Nephron (organoid): ENCODE measurements at regions not wholly inside any gene's neighbourhood (a gene's known extent, or its start where the extent isn't known, plus 50 kb on each side); places are given as distances from the start of the nearest gene placed in this dataset.

ENCODE experiments used
- H3K27ac Mint-ChIP-seq, 3 experiments: 2 replicates each; pipeline ENCODE4 v1.8.0; 2020; ENCODE audit warnings: mixed read lengths in 3 of 3, mild to moderate bottlenecking in 2 of 3, moderate library complexity in 1 of 3
- H3K27me3 Mint-ChIP-seq: 2 replicates; pipeline ENCODE4 v1.8.0; 2021; ENCODE audit warnings: low read depth, mild to moderate bottlenecking, moderate library complexity, mixed read lengths
- H3K36me3 Mint-ChIP-seq: 2 replicates; pipeline ENCODE4 v1.8.0; 2020; ENCODE audit warnings: low read depth, mixed read lengths
- H3K4me1 Mint-ChIP-seq: 2 replicates; pipeline ENCODE4 v1.8.0; 2020; ENCODE audit warnings: mixed read lengths
- H3K4me3 Mint-ChIP-seq, 3 experiments: 2 replicates each; pipeline ENCODE4 v1.8.0; 2020; ENCODE audit warnings: mild to moderate bottlenecking in 3 of 3, mixed read lengths in 3 of 3, moderate library complexity in 2 of 3
- H3K9me3 Mint-ChIP-seq: 2 replicates; pipeline ENCODE4 v1.8.0; 2020; ENCODE audit warnings: mixed read lengths
- TF ChIP-seq, protein P1 (sequence below), 3 experiments: fragments of 200-600 bp; sonication (generic); IDR thresholded peaks; one replicate each; pipeline ENCODE4 v1.5.0; 2021; ENCODE audit warnings: antibody characterized with exemption in 3 of 3; ENCODE audit not compliant: unreplicated experiment in 3 of 3

DNA sequence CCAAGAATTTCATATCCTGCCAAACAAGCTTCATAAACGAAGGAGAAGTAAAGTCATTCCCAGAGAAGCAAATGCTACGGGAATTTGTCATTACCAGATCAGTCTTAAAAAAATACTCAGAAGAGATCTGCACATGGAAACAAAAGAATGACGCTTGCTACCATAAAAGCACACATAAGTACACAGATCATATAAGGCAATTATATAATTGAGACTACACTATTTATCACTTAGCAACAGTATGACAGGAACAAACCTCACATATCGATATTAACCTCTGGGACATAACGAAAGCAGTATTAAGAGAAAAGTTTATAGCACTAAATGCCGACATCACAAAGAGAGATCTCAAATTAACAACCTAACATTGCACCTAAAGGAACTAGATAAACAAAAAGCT, 67.6 kb upstream of the TMEM200A start:
- Mint-ChIP-seq H3K27ac (no peak overlapping the region), H3K27me3 (no peaks in the 10 kb centered on the region)
- TF ChIP-seq, protein P1, sequence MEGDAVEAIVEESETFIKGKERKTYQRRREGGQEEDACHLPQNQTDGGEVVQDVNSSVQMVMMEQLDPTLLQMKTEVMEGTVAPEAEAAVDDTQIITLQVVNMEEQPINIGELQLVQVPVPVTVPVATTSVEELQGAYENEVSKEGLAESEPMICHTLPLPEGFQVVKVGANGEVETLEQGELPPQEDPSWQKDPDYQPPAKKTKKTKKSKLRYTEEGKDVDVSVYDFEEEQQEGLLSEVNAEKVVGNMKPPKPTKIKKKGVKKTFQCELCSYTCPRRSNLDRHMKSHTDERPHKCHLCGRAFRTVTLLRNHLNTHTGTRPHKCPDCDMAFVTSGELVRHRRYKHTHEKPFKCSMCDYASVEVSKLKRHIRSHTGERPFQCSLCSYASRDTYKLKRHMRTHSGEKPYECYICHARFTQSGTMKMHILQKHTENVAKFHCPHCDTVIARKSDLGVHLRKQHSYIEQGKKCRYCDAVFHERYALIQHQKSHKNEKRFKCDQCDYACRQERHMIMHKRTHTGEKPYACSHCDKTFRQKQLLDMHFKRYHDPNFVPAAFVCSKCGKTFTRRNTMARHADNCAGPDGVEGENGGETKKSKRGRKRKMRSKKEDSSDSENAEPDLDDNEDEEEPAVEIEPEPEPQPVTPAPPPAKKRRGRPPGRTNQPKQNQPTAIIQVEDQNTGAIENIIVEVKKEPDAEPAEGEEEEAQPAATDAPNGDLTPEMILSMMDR (IDR thresholded peaks at IDR 0.05; ENCODE audit: unreplicated experiment in 3 of 3) = no peak

DNA sequence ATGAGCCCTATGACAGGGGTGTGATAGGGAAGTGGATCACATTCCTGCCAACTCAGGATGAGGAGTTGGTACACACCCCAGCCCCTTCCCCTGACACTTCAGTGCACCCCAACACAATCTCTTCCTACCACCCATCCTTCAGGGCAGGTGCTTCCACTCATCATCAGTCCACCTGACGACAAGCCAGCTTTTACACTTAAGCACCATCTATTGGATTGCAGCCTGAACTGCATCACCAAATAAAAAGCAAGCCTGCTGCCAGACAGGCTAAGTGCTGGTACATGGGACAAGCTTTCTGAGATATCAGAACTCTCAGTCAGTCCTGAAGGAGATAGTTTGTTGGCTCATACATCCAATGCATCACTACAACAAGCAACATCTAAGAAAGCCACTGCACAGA, 69.0 kb upstream of the TMEM200A start:
- Mint-ChIP-seq H3K27me3 (peaks cover 4% of the 10 kb centered on the region), H3K27ac (no peak overlapping the region)

More for the DNA sequence above, 67.6 kb upstream of the TMEM200A start:
- Mint-ChIP-seq H3K36me3 (no peaks in the 10 kb centered on the region), H3K9me3 (peaks cover 13% of the 10 kb centered on the region), H3K4me1 (peaks cover 4% of the 10 kb centered on the region), H3K4me3 (no peak overlapping the region)

DNA sequence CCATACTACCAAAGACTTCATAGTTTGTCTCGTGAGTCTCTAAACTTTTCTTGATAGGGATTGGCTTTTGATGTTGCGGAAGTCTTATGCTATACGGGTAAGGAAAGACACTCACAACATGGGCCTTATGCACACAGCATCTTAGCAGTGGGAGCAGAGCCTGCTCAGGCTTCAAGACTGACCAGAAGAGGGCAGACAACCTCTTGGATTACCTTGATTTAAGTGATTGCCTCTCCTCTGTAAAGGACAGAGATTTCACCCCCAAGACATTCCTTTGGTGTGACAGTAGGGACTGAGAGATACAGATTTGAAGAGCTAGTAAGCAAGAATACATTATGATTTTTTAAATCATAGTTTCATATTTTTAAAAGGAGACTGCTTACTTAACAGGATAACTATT, 71.0 kb upstream of the SAMD3 start:
- TF ChIP-seq, protein P1 (IDR thresholded peaks at IDR 0.05; ENCODE audit: unreplicated experiment in 3 of 3) = peak; percentile 33 to 63 (median 58)
- Mint-ChIP-seq H3K4me3 (no peak overlapping the region), H3K9me3 (peaks cover 5% of the 10 kb centered on the region), H3K36me3 (no peaks in the 10 kb centered on the region), H3K4me1 (no peaks in the 10 kb centered on the region), H3K27ac (no peak overlapping the region), H3K27me3 (peaks cover 4% of the 10 kb centered on the region)

More for the DNA sequence above, 69.0 kb upstream of the TMEM200A start:
- H3K4me3 Mint-ChIP-seq = no peak overlapping the region
- peaks cover 6% of the 10 kb centered on the region for H3K9me3 Mint-ChIP-seq
- TF ChIP-seq, protein P1 (IDR thresholded peaks at IDR 0.05; ENCODE audit: unreplicated experiment in 3 of 3) = no peak
- H3K4me1 Mint-ChIP-seq = no peaks in the 10 kb centered on the region
- no peaks in the 10 kb centered on the region for H3K36me3 Mint-ChIP-seq

DNA sequence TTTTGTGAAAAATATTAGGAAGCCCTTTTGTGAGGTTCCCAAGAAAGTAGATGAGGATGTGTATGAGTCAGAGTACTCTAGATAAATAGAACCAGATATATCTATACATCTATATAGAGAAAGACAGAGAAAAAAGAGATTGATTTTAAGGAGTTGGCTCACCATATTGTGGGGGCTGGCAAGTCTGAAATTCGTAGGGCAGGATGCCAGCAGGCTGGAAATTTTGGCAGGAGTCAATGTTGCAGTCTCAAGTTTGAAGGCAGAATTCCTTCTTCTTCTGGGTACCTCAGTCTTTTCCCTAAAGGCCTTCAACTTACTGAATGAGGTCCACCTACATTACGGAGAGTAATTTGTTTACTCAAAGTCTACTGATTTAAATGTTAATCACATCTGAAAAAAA, 65.3 kb upstream of the SAMD3 start:
- TF ChIP-seq, protein P1 (IDR thresholded peaks at IDR 0.05; ENCODE audit: unreplicated experiment in 3 of 3) = no peak
- Mint-ChIP-seq H3K4me3 (no peak overlapping the region), H3K9me3 (no peaks in the 10 kb centered on the region), H3K27me3 (peaks cover 4% of the 10 kb centered on the region), H3K36me3 (no peaks in the 10 kb centered on the region), H3K4me1 (no peaks in the 10 kb centered on the region), H3K27ac (no peak overlapping the region)

DNA sequence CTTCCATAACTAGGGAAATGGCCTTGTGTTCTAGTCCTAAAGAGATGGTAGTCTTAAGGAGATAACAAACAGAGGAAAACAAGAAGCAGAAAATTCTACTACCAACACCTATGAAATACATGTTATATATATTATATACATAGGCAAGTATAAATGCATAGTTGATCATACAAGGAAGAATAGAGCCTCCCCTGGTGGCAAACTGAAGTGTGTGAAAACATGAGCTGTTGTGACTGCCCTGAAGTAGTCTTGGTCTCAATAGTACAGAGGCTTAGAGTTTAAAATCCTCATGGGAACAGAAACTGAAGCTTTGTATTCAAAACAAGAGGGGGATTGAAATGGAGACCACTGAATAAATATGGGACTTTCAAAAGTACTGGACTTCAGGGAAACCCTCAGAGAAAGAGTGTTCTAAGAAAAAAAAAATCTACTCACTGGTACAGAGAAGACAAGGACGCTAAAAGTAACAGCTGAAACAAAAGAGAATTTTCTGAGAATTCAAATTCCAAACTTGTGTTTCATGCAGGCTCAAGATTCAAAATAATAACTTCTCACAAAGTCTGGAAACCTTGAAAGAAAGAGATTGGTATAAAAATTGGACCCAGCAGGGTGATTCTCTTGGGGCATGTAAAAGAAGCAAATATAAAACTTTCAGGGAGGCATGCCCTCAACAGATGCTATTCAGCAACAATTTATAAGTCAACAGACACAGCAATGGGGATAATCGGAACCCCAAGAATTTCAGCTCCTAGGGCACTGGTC, 59.7 kb upstream of the SAMD3 start:
- peaks cover under 1% of the 10 kb centered on the region for H3K9me3 Mint-ChIP-seq
- no peak overlapping the region for H3K4me3 Mint-ChIP-seq
- H3K4me1 Mint-ChIP-seq = no peaks in the 10 kb centered on the region
- H3K27me3 Mint-ChIP-seq = no peaks in the 10 kb centered on the region
- H3K27ac Mint-ChIP-seq = no peak overlapping the region
- H3K36me3 Mint-ChIP-seq = no peaks in the 10 kb centered on the region
- TF ChIP-seq, protein P1 (IDR thresholded peaks at IDR 0.05; ENCODE audit: unreplicated experiment in 3 of 3) = peak in 2 of 3 experiments; percentile 2 to 28

DNA sequence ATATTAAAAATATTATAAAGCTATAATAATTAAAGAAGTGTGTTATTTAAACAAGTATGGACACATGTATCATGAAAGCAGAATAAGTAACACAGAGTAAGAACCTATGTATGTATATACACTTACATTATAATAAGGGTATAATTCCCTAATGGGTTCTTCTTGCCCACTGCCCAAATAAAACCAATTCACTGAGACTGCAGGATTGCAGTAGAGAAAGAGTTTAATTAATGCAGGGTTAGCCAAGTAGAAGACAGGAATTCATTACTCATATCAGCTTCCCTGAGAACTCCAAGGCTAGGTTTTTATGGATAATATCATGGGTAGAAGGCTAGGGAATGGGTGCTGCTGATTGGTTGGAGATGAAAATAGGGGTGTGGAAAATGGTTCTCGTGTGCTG, 53.8 kb upstream of the SAMD3 start:
- H3K4me1 Mint-ChIP-seq = no peaks in the 10 kb centered on the region
- H3K27ac Mint-ChIP-seq = no peak overlapping the region
- no peaks in the 10 kb centered on the region for H3K36me3 Mint-ChIP-seq
- H3K9me3 Mint-ChIP-seq = peaks cover 30% of the 10 kb centered on the region
- TF ChIP-seq, protein P1 (IDR thresholded peaks at IDR 0.05; ENCODE audit: unreplicated experiment in 3 of 3) = no peak
- no peaks in the 10 kb centered on the region for H3K27me3 Mint-ChIP-seq
- H3K4me3 Mint-ChIP-seq = no peak overlapping the region
